ENCODE measurements at regions not wholly inside any gene's neighbourhood (a gene's known extent, or its start where the extent isn't known, plus 50 kb on each side); places are given as distances from the start of the nearest gene placed in this dataset.
A peak's percentile ranks its signal among the peaks of the same experiment; 100 is the strongest.
"Not testable (repeated sequence)": the region's sequence is repeated elsewhere in the genome, so short reads cannot be mapped to it uniquely, and the experiment has no call there.

DNA sequence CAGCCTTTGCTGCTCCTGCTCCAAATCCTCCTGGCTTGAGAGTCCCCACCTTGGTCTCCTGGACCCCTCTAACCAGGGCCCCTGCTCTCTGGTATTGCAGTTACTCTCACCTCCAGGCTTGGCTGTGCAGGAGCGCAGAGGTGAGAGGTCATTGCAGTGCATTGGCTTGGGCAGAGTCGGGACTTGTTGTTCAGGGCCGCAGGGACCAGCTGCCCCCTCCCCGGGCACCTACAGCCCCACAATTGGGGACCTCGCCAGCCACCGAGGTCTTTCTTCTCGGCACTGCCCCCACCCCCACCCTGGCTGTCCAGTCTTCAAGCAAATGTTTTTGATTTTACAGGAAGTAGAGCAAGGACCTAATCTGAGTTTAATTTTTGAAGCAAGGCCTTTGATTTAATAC is 65.5 kb upstream of the FGF3 start:
- DNase-seq (ENCODE audit: low read depth, low spot score) = no peak

DNA sequence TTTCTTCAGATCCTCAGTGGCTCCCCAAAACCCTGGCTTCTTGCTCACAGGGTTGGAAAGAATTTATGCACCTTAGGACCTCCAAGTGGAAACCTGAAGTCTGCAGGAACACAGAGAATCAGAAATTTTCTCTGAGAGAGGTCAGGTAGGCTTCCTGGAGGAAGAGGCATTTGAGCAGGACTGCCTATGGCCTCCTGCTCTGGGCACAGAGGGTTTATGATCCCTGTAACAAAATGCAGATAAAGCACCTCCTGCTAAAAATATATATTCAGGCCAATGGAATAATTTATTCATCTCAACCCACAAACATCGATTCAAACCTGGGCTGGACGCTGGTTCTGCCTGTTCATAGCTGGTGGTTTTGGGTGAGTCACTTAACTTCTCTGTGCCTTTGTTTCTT is 68.1 kb upstream of the FGF3 start:
- no peak for DNase-seq (ENCODE audit: low read depth, low spot score)

GRCh38 chr11:69887841-69888427 is 68.7 kb upstream of the FGF3 start:
- no peak for DNase-seq (ENCODE audit: low read depth, low spot score)

GRCh38 chr11:69888483-69889181 is 69.4 kb upstream of the FGF3 start:
- peak; percentile 84 for DNase-seq (ENCODE audit: low read depth, low spot score)

DNA sequence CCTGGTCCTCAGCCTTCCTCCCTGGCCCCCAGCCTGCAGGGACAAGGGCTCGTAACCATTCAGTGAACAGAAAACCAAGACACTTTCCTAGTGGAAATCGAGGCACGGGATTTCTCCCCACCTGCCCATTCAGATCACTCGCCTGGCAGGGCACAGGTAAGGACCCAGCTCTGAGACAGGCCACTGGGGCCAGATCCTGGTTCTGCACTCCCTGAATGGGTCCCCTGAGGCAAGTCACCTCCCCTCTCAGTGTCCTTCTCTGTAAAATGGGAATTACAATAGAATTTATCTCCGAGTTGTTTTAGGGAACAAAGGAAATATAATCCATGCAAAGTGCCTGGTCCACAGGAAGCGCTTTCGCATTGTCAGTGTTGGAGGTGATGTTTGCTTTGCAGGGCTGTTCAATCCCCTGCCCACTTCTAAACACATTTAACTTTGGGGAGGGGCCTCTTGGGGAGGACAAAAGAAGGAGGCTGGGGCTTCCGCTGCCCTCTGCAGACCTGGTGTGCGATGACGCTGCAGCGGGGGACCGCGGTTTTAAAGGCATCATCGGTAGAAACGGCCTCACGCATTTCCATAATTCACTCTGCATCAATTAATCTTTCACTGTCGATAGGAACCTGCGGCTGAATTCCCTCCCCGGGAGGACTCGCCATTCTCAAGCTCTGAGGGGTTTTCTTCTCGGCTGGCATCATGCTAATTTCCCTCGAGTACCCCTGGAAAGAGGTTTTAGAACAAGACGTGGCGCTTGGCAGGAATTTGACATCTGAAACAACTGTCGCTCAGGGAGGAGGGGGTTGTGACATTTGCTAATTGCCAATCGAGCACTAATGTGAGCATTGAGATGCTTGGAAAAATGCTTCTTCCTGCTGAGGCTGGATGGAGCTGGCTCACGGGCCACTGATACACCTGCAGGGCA is 70.4 kb upstream of the FGF3 start:
- no peak for DNase-seq (ENCODE audit: low read depth, low spot score)

GRCh38 chr11:69890476-69890875 is 71.3 kb upstream of the FGF3 start:
- DNase-seq (ENCODE audit: low read depth, low spot score) = no peak

DNA sequence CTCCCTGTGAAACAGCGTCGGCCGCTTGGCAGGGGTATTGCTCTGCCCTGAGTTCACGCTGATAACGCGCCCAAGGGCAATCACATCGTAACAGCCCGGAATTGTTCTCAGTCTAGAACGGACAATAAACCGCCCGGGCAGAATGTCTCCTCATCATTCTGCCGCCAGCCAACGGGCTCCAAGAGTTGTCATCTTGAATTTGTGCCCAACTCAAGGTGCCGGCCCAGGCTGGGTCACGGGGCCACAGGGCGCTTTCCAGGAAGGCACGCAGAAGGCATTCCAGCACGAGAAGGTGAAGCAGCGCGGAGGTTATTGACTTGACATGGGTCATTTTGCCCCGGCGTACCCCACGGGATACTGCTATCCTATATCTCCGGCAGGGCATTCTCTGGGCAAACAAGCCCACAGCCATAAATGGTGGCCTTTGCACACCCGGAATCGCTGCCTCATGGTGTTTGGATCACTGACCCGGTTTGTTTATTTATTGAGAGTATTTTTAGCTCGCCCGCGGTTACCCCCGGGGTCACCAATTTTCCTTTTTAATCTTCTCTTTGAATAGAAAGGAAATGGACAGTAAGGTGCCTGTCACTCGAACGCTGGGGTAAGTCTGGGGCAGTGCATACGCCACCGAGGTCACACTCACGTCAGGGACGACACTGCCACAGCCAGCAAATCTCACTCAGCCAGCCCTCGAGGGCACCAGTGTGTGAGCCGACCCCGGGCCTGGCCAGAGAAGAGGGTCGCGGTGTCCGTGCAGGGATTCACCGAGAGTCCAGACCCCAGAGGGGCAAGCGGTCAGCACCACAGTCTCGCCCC is 72.4 kb upstream of the FGF3 start:
- no peak for DNase-seq (ENCODE audit: low read depth, low spot score)

DNA sequence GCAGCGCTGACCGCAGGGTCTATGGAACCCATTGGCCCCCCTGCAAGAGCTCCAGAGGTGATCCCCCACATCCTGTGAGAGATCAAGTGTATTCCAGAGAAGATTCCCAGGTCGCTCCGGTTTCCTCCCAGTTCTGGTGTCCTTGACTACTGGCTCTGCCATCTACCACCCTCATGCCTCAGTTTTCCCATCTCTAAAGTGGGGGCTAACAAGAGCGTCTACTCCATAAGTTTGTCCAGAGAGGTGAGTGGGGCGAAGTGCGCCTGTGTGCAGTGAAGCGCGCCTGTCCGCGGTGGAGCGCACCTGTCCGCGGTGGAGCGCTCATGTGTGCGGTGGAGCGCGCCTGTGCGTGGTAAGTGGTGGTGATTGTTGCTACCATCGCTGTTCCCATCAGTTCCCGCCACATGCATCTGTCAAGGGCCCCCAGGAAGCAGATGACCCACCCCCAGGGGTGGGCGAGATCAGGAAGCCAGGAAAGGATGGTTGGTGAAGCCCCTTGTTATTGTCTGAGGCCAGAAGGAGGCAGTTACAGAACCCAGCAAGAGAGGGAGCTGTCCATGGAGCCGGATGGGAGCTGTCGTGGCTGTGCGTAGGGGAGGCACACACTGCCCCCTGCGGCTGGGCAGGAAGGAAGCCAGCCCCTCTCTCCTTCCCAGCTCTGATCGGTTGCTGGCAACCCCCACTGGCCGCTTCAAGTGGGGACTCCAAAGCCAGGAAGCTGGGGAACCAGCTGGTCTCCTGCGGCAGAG is 73.2 kb upstream of the FGF3 start:
- DNase-seq (ENCODE audit: low read depth, low spot score) = no peak

- no peak for DNase-seq (ENCODE audit: low read depth, low spot score)
These were observed 73.9 kb upstream of the FGF3 start for GRCh38 chr11:69892986-69893555.

DNA sequence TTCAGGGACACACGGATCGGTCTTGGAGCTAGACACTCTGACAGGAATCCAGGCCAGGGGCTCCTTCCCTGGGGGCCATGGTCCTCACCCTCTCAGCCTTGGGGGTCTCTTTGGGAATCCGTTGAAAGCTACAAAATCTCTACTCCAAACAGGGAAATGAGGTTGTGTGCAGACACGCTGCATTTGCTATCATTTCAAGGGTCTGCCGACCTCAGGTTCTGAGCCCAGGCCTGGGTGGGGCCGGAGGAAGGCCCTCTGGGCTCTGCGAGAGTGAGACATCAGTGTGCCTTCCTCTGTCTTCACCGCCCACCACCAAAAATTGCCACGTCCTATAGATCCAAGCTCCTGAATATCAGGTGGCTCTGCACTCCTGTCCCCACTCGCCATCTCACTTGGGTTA is 74.4 kb upstream of the FGF3 start:
- no peak for DNase-seq (ENCODE audit: low read depth, low spot score)

DNA sequence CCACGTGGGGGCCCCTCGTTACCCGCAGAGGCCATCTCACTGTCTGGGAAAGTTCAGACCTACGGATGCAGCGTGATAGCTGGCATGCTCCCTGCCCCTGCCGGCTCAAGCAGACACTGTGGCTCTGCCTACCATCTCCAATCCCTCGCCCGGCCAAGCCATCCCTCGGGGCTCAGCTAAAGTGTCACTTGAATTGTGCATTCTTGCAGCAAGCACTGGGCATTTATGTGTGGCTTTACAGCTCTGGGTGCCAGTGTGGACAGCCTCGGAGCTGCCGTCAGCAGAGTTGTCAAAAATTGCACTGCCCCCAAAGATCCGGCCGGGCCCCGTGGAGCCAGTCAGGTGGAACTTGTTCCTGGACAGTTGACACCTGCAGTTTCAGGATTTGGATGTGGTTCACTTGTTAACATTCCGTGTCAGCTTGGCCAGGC is 75.0 kb upstream of the FGF3 start:
- no peak for DNase-seq (ENCODE audit: low read depth, low spot score)

DNA sequence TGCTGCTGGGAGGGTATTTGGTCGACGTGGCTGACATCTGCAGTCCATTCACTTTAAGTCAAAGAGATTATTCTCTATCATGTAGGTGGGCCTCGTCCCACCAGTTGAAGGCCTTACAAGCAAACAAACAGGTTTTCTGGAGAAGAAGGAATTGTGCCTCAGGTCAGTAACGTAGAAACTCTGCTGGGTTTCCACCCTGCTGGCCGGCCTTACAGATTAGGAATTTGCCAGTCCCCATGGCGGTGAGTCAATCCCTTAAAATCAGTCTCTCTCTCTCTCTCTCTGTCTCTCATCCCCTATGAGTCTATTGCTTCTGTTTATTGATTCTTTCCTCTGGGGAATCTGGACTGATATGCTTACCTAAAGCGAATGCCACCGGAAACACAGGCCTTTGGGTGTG is 75.4 kb upstream of the FGF3 start:
- no peak for DNase-seq (ENCODE audit: low read depth, low spot score)

DNA sequence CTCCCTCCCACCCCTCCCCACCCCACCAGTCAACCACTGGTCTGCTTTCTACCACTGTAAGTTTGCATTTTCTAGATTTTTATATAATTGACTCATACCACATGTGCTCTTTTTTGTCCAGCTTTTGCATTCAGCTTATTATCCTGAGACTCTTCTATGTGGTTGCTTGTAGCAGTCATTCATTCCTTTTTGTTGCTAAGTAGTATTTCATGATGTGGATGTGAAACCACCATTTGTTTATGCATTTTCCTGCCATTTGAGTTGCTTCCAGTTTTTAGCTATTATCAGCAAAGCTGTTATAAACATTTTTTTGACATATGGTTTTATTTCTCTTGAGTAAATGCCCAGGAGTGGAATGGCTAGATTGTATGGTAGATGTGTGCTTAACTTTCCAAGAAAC is 77.0 kb upstream of the FGF3 start:
- DNase-seq (ENCODE audit: low read depth, low spot score) = peak; percentile 10

DNA sequence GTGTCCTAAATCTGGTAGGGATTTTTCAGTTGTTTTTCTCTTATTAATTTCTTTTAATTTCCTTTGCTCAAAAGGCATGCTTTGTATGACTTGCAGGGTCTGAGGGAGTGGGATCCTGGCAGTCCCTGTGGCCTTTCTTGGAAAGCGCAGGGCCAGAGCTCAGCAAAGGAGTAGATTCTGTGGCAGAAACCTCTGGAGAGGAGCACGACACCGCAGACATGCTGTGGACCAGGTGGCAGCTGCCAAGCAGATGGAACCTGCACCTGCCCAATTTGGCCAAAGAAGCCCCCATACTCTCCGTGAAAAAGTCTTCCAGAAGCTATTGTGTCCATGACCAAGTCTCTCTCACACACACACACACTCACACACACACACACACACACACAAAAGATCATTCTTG is 78.9 kb upstream of the FGF3 start:
- no peak for DNase-seq (ENCODE audit: low read depth, low spot score)

DNA sequence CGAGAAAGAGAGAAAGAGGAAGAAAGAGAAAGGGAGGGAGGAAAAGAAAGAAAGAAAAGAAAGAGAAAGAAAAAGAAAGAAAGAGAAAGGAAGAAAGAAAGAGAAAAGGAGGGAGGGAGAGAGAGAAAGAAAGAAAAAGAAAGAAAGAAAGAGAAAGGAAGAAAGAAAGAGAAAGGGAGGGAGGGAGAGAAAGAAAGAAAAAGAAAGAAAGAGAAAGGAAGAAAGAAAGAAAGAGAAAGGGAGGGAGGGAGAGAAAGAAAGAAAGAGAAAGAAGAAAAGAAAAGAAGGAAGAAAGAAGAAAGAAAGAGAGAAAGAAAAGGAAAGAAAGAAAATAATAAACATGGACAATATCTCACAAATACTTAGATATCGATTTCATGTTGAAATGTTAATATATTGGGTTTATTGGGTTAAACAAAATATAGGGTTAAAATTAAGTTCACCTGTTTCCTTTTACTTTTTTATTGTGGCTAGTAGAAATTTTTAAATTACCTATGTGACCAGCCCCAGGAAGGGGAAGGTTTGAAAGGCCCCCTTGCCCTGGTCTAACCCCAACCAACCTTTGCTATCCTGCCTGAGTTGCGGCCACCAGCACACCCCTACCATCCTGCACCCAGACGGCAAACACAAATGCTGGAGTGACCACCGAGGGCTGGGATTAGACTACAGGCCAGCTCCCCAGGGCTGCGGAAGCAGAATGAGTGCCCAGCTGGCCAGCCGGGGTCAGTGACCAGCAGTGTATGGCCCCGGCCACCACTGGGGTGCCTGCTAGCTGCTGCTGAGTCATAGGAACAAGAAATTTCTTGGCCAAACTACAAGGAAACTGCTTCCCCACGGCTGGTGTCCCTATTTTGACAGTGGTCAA is 81.0 kb upstream of the FGF3 start:
- peak; percentile 44 for DNase-seq (ENCODE audit: low read depth, low spot score)

- DNase-seq (ENCODE audit: low read depth, low spot score) = not testable (repeated sequence)
These were observed 81.6 kb upstream of the FGF3 start for GRCh38 chr11:69900822-69901302.

DNA sequence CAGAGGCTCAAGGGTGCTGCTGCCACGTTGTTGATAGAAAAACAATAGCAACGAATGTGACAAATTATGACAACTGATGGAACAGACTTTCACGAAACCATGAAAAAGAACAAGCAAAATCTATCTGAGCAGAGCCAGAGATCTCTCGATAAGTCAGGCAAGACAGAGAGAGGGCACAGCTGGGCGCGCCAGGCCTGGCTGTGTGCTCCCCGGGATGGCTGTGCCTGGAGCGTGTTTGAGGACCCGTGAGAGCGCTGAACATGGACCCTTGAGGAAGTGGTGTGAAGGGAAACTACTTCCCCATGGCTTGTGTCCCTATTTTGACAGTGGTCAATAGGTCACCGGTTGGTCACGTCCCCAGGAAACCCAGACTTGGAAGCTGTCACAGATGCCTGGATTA is 83.1 kb upstream of the FGF3 start:
- DNase-seq (ENCODE audit: low read depth, low spot score) = no peak

DNA sequence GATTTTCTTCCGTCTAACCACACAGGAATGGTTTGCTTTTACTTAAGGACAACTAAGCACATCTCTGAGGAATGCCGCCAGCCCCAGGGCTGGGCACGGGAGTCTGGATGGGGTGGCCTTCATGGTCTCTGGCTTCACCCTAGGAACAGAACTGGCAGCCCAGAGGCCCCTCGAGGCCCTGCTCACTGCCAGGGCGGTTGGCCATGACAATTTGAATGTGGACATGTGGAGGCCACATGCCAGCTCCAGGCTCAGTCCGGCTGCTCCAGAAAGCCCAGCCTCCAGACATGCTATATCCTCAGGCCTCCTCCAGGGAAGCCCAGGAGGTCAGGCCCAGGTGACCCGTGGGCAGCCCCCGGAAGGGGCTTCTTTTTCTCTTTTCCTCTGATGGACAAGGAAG is 84.0 kb upstream of the FGF3 start:
- DNase-seq (ENCODE audit: low read depth, low spot score) = no peak

GRCh38 chr11:69904161-69904973 is 85.2 kb upstream of the FGF3 start:
- DNase-seq (ENCODE audit: low read depth, low spot score) = no peak
